NCI-H128 (cell line): ENCODE measurements at regions not wholly inside any gene's neighbourhood (a gene's known extent, or its start where the extent isn't known, plus 50 kb on each side); places are given as distances from the start of the nearest gene placed in this dataset.
"Not testable (repeated sequence)": the region's sequence is repeated elsewhere in the genome, so short reads cannot be mapped to it uniquely, and the experiment has no call there.

Experiments used
- DNase-seq: peaks from one replicate; lab custom pipeline; 2025; ENCODE audit not compliant: unreplicated experiment; lab: John Stamatoyannopoulos, UW

DNA sequence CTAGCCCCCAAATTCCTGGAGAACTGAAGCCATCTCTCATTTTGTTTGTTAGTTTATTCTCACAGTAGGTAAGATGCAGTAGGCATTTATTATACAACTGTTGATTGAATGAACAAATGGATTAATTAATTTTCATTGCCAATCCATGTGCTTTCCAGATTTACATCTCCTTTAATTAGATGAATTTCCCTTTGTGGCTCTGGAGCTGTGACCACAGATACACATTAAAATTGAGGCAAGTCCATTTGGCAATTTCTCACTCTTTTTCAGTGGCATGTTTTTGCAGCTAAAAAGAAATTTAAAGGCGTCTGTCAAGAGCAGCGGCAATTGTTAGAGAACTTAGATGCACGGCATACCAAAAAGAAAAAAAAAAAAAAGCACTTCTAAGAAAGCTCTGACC, 635.4 kb upstream of the SOX9 start:
- no peak for DNase-seq

DNA sequence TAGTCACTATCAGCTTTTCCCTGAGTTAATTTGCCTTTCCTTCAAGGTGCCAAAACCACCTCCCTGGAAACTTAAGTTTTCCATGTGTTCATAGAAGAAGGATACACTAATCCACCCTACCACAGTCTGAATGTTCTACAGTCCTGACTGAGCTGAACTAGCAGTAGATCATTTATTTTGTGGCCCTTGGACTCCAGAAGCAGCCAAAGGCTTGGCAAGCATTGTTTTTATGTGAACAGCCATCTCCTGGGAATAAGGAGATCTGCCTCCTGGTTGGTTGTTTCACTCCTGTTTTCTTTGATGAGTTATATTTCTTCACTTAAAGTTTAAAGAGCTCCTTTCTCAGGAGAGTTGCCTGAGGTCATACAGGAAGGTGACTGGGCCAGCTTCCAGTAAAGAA, 634.6 kb upstream of the SOX9 start:
- no peak for DNase-seq

DNA sequence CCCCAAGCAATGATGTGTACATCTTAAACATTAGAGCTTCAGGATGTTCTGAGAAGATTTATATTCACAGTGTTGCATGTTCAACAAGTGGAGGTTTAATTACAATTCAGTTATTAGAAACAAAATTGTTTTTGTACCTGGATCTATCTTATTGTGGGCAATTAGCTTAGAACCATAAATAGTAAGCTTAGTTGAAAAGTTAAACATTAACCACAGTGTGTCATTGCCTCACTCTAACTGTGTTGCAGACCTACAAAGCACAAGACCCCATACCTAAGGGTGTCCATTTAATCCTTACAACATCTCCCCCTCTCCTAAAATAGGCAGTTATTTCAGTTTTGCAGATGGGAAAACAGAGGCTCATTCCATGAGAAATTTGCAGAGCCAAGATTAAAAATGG, 632.0 kb upstream of the SOX9 start:
- DNase-seq = no peak

DNA sequence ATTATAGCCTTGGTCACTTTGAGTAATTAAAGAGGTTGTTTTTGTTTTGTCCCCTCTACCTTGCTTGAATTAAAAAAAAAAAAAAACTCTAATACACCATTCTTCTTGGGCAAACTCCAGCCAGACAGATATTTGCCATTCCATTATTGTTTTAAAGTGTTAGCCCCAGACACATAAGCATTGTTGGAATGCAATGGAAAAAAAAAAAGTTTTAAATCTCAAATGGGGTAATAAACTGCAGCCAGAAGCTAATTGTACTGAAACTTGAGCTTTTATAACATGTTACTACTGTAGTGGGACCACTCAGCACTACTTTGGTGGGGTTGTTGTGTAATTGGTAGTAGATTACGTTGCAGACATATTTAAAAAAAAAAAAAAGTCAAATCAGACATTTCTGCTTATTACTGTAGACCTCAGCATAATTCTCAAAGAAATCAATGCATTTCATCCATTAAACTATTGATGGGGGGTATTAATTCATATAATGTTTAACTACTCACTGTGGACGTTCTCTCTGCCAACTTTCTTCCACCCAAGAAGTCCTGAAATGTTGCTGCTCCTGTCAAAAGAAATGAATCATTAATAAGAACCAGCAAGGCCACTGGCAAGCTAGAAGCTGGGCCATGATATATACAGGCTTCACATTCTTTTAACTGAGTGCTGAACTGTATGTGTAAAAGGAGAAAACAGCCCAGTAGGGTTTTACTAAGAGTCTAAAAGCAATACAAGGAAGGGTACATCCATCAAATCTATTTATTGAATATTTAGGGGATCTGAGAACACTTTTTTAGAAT, 626.6 kb upstream of the SOX9 start:
- DNase-seq = no peak

DNA sequence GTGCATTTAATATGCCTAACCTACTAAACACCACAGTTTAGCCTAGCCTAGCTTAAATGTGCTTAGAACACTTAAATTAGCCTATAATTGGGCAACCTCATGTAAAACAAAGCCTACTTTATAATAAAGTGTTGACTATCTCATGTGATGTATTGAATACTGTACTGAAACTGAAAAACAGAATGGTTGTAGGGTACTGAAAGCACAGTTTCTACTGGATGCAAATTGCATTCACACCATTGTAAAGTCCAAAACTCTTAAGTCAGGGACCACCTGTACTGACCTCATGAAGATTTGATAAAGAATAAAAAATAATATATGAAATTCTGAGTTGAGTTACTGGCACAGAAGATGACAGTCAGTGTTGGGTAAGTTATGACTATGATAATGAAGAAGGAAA, 625.4 kb upstream of the SOX9 start:
- no peak for DNase-seq

DNA sequence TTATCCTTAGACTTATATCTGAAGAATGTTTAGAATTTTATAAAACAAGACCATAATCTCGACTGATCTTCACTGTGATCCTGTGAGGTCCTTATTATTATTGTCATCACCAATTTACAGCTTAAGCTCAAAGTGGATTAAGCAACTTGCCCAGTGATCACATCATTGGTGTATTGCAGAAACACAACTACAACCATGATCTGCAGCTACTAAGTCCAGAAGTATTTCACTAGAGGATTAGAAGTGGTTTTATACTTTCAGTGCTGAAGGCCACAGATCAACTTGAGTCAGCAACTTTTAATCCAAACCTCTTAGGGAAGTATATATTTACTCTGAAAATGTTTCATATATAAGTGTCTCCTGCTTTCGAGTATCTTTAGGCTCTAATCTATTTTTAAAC, 624.3 kb upstream of the SOX9 start:
- DNase-seq = no peak

DNA sequence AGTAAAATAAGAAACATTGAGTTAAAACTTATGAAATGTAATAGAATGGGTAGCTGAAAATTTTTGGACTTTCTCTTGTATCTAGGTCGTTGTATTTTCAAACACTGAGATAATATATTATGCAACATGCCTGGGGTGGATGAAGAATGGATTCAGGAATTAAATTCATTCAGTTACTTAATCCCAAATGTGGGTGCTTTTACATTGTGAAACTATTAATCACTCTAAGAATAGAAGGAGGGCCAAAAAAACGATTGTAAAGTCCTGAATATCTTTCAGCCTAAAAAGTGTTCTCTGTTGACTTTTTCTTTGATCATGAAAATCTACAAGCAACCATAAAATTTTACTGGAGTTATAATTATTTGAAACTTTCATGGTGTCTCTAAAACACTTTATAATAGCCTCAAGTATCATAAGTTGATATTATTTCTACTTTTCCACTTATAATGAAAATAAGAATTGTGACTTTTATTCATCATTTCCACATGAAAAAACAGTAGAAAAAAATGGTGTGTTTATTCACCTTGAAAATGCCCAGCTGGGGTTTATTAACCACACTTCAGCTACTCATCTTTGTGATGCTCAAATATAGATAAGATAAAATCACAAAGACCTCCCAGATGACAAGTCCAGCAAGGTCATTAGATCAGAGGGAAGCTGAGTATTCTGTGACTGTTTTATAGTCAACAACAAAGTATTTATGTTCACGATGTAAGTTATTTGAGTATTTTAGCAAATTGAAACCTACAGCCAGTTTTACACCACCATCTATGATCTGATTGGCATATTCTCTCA, 619.9 kb upstream of the SOX9 start:
- no peak for DNase-seq

DNA sequence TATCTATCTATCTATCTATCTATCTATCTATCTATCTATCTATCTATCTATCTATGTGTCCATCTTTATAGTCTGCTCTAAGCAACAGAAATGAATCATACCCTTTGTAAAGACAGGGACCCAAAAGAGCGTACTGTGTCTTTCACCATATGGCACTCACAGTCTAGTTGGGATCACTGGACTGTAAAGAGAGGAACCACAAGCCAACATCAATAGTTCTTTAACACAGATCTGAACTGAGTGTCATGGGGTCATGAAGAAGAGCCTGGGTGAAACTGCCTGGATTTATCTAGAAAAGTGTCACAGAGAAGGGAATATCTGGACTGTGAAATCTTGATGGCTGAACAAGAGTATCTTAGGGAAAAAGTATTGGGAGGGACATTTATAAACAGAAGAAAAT, 619.1 kb upstream of the SOX9 start:
- no peak for DNase-seq

DNA sequence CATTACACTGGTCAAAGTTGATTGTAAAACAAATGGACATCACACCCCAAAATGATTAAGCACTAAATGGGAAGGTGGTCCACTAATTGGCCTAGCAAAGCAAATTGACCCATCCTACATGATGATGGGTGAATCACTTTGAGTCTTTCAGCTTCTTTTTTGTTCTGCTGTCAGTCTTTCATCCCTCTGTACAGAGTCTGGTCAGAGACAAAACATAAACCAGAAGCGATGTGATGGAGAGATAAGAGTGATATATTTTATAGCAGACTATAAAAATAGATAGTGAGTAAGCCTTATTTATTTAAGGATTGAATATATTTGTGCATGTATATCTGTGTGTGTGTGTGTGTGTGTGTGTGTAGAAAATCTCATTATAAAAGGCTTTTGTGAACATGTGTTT, 618.4 kb upstream of the SOX9 start:
- DNase-seq = no peak

DNA sequence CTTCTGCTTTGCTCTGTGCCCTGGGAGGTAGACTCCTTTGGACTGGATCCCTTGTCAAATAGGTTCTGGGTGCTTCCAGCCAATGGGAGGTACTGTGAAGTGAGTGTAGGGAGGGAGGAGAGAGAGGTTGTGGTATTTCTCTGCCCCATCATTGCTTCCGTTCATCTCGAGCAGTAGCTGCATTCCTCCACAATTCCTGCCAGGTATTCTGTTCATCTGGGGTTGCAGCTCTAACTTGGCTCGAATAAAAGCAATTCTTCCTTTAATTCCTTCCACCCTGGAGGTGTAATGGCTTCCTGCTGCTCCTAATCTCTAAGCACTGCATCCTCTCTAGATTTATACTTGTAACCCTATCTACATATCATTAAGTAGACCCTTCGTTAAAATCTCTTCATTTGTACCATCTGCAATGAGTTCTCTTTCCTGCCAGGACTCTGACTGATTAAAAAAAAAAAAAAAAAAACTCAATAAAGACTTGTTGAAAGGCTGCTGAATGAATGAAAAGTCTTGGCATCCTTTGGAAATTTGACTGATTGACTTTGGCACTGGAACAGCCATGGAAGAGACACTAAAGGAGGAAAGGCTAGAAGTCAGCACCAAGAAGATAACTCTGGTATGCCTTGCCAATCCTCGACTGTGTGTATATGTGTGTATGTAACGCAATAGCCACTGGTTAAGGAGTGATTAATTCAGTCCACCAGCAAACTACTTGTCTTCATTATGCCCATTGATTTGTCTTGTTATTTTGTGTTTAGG, 616.9 kb upstream of the SOX9 start:
- no peak for DNase-seq

DNA sequence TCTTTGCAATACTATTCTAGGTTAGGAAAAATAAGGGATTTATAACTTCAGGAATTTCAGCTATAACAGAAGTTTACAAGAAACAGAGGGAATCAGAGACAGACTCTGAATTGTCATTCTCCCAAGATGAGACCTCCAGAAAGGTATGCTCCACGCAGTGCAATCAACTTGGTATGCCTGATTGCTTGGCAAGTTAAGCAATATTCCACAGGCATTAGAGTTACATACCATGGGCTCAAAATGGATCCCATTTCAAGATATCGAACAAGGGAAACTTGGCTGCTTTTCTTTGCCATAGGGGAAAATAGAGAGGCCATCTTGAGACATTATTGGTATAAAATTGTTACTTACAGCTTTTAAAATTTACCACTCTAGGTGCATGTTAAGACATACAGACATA, 615.6 kb upstream of the SOX9 start:
- DNase-seq = no peak

DNA sequence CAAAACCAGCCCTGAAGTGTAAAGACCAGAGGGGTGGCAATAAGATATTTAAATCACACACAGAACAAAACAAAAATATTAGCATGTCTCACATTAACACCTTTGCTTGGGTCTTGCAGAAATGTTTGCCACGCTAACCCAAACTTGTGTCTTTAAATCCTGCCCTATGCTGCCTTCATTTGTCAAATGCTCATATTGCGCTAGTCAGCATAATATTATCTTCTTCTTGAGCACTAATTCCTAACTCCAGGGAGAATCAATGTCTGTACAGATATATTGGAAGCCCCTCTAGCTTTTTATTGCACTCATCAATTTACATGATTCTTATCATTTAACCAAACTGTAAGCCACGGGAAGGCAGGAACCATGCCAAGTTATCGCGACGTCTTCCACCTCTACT, 614.8 kb upstream of the SOX9 start:
- no peak for DNase-seq

DNA sequence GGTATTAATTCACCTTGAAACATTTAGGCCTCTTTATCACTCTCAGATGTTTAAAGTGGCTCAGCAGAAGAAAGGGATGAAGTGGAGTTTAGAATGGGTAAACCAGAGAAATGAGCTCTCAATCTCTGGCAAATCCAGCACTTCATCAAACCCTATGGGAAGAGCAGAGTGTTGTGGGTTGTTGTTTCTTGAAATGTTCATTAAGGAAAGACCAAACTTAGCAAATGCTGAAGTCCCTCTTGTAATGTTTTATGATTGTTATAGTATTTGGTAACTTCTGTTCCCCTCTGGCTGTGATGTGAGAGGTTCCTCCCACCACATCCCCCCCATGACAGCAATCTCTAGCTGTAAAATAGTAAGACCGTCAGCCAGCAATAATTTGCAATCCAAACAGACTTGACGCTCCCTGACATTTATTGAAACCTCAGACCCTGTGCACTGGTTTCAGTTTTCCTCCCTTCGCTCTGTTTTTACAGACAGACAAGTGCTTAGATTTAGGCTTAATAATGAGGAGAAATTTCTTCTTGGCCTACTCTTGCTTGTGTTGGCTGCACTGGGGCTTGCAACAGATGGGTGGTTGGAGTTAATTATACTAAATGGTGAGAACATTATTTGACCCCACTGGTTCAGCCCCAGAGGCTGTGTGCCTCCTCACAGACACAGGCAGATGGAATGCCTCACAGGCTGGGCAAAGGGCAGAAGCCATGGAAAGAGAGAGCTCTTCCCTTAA, 609.4 kb upstream of the SOX9 start:
- no peak for DNase-seq

DNA sequence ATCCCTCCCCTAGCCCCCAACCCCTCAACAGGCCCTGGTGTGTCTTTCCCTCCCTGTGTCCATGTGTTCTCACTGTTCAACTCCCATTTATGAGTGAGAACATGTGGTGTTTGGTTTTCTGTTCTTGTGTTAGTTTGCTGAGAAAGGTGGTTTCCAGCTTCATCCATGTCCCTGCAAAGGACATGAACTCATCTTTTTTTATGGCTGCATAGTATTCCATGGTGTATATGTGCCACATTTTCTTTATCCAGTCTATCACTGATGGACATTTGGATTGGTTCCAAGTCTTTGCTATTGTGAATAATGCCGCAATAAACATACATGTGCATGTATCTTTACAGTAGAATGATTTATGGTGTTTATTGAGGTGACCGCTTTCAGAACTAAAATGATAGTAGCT, 607.1 kb upstream of the SOX9 start:
- not testable (repeated sequence) for DNase-seq

DNA sequence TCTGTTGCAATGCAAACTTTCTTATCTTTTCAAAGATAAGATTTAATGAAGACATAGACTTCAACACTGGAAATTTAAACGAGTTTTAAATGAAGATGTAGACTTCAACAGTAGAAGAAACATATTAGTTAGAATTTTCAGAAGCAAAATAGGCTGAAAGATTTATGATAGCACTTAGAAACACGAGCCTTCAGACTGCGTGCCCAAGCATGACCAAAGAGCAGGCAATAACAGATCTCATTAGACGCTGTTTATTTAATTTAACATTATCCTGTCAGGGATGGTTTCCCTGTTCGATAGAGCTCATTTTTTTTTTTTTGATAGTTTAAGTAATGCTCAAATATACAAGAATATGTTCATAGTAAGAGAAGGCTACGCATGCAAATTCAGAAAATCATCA, 604.7 kb upstream of the SOX9 start:
- no peak for DNase-seq

DNA sequence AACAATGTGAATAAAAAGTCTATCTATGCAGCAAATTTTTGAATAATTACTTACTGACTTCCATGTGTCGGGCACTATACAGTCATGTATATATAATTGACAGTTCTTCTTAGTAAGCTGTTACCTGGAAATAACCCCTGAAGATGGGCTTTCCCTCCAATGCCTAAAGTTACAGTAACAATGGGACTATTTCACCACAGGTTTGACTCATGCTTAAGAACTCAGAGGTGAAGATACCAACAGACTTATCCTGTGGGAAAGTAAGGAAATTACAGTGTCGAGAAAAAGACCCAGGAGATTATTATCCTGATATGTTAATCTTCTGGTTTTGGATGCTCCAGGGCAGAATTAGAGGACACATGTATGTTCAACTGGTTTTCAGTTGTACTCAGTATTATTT, 601.5 kb upstream of the SOX9 start:
- no peak for DNase-seq

DNA sequence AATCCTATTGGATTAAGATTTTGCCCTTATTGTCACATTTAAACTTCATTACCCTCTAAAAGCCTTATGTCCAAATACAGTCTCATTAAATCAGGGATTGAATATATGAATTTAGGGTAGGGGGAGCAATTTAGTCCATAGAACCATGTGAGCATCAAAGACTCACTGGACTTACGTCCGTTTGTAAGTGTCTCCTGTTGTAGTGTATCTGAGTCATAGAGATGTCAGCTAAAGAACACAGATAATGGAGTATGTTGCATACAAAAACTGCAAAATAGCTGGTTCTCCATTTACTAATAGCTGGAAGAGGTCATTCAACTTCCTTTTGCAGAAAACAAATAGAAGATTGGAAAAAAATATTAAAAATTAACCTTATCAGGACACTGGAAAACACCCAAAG, 599.1 kb upstream of the SOX9 start:
- no peak for DNase-seq

DNA sequence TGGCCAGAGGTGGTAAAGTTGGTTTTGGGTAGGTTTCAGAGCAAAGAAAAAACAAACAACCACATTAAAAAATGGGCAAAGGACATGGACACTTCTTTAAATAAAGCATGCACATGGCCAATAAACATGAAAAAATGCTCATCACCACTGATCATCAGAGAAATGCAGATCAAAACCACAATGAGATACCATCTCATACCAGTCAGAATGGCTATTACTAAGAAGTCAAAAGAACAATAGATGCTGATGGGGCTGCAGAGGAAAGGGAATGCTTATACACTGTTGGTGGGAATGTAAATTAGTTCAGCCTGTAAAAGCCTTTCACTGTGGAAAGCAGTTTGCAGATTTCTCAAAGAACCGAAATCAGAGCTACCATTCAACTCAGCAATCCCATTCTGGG, 598.4 kb upstream of the SOX9 start:
- no peak for DNase-seq

DNA sequence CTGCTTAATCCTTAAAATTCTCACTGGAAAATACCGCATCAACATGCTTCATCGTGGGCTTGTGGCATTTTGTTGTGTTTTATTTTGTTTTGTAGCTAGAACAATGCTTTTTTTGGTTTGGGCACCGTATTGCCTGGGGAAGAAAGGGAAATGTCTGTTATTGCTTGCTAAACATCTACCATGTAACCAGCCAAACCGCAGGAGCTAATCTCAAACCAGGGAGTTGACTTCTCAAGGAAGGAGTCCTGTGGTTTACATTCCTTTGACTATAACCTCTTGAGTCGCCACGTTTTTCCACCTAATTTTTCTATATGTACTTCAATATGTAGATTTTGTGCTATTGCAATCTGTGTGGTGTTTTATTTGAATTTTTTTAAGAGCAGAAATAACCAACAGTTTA, 593.5 kb upstream of the SOX9 start:
- no peak for DNase-seq

DNA sequence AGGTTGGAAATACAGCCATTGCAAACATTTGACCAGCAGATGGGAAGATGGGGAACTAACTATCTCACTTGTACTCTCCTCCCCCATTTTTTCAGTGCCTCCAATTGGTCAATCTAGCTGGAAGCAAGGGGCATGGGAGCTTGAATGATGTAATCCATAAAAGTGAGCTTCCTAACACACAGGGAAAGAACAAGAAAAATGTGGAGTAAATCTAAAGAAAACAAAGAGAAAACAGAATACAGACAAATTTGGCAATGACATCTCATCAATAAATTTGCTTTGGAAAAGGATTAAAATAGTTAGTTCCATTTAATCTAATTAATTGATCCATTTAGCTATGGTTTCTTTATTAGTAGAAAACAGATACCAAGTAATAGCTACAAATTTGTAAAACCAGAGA, 592.6 kb upstream of the SOX9 start:
- no peak for DNase-seq

DNA sequence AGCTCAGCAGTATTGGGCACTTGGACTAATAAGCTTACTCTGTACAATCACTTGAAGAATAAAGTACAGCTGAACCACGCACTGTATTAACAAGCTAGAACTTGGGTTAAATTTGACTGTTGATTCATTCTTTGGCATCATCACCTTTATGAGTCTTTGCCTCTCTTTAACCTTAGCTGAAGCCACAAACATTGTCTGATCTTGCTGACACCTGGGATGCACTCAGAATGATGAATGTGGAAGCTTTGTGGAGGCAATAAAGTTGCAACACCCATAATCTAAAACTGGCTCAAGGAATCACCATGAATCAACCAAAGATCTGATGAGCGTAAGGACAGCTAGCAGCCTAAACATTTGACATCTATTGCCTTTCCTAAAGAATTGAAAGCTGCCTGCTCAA, 590.6 kb upstream of the SOX9 start:
- DNase-seq = no peak
